IMR-90 (cell line): ENCODE measurements at regions not wholly inside any gene's neighbourhood (a gene's known extent, or its start where the extent isn't known, plus 50 kb on each side); places are given as distances from the start of the nearest gene placed in this dataset.

Experiments used
- ATAC-seq: fragments of 200-7000 bp; cut with Tn5 transposase; 2 replicates; pipeline ENCODE4 v1.9.1; 2020; ENCODE audit warnings: low read depth, mild to moderate bottlenecking, moderate library complexity
- BruUV-seq: library from RNA; stranded (reverse); fragments of 400-500 nt; replicated peaks from 2 replicates; lab custom pipeline; 2021; lab: Mats Ljungman, UMichigan
- CTCF ChIA-PET: fragments of 300-600 bp; formaldehyde crosslinking; extraction: SDS; loops from one replicate; lab custom pipeline; 2021; ENCODE audit warnings: antibody characterized with exemption; lab: Yijun Ruan, JAX
- POLR2A ChIA-PET: fragments of 300-600 bp; sonication (Branson Sonifier 250); formaldehyde crosslinking; loops from one replicate; lab custom pipeline; 2022; ENCODE audit warnings: antibody characterized with exemption; ENCODE audit not compliant: unreplicated experiment; lab: Charles Lee
- DNase-seq: peaks from one replicate; pipeline ENCODE4 v3.0.0; 2013
- H2AFZ ChIP-seq: replicated peaks from 2 replicates; pipeline ENCODE3; 2013; ENCODE audit warnings: low read length, mild to moderate bottlenecking; ENCODE audit not compliant: poor library complexity
- H2AK5ac ChIP-seq: 2 replicates; pipeline ENCODE4 v1.6.1; 2013; ENCODE audit warnings: low read depth, low read length, inconsistent platforms
- H2AK9ac ChIP-seq: replicated peaks from 2 replicates; pipeline ENCODE3; 2013; ENCODE audit warnings: mild to moderate bottlenecking, low read depth, low read length, moderate library complexity; ENCODE audit not compliant: poor library complexity
- H2BK120ac ChIP-seq: 2 replicates; pipeline ENCODE4 v1.6.1; 2013; ENCODE audit warnings: low read depth, low read length, inconsistent platforms
- H2BK15ac ChIP-seq: 3 replicates; pipeline ENCODE4 v1.6.1; 2013; ENCODE audit warnings: low read depth, low read length, inconsistent platforms
- H2BK20ac ChIP-seq: 2 replicates; pipeline ENCODE4 v1.6.1; 2013; ENCODE audit warnings: low read depth, mild to moderate bottlenecking, inconsistent platforms, low read length, moderate library complexity
- H2BK5ac ChIP-seq: 2 replicates; pipeline ENCODE4 v1.6.1; 2013; ENCODE audit warnings: mild to moderate bottlenecking, low read depth, low read length, inconsistent platforms; ENCODE audit not compliant: poor library complexity, severe bottlenecking
- H3K14ac ChIP-seq: replicated peaks from 2 replicates; pipeline ENCODE4 v1.6.1; 2013; ENCODE audit warnings: low read depth, low read length, inconsistent platforms
- H3K18ac ChIP-seq: 2 replicates; pipeline ENCODE4 v1.6.1; 2013; ENCODE audit warnings: low read depth, low read length, control low read depth
- H3K23ac ChIP-seq: 2 replicates; pipeline ENCODE4 v1.6.1; 2013; ENCODE audit warnings: low read depth, low read length, inconsistent platforms
- H3K27ac ChIP-seq: 2 replicates; pipeline ENCODE4 v1.5.1; 2013; ENCODE audit warnings: mild to moderate bottlenecking, control low read depth, low read length; ENCODE audit not compliant: insufficient read depth
- H3K27me3 ChIP-seq: 2 replicates; pipeline ENCODE4 v1.6.1; 2013; ENCODE audit warnings: low read length; ENCODE audit not compliant: control insufficient read depth, insufficient read depth
- H3K36me3 ChIP-seq: 2 replicates; pipeline ENCODE4 v1.6.1; 2013; ENCODE audit warnings: low read length, mixed read lengths; ENCODE audit not compliant: control insufficient read depth, insufficient read depth
- H3K4ac ChIP-seq: 2 replicates; pipeline ENCODE4 v1.6.1; 2013; ENCODE audit warnings: low read depth, low read length, inconsistent platforms
- H3K4me1 ChIP-seq: 2 replicates; pipeline ENCODE4 v1.6.1; 2013; ENCODE audit warnings: low read length, mixed read lengths; ENCODE audit not compliant: control insufficient read depth, insufficient read depth
- H3K4me2 ChIP-seq: 2 replicates; pipeline ENCODE4 v1.6.1; 2013; ENCODE audit warnings: low read depth, mild to moderate bottlenecking, control low read depth, low read length, moderate library complexity
- H3K4me3 ChIP-seq: 2 replicates; pipeline ENCODE4 v1.5.1; 2013; ENCODE audit warnings: low read depth, mild to moderate bottlenecking, control low read depth, low read length, moderate library complexity; ENCODE audit not compliant: insufficient read depth
- H3K56ac ChIP-seq: 2 replicates; pipeline ENCODE4 v1.6.1; 2013; ENCODE audit warnings: low read length, inconsistent platforms; ENCODE audit not compliant: insufficient read depth; ENCODE audit errors: extremely low read depth
- H3K79me1 ChIP-seq, 2 experiments: 2 replicates each; pipeline ENCODE4 v1.6.1; 2013; ENCODE audit warnings: low read length in 2 of 2, inconsistent platforms in 1 of 2, low read depth in 1 of 2
- H3K9ac ChIP-seq: 2 replicates; pipeline ENCODE4 v1.6.1; 2013; ENCODE audit warnings: low read depth, low read length, control low read depth
- H3K9me1 ChIP-seq: 2 replicates; pipeline ENCODE4 v1.6.1; 2013; ENCODE audit warnings: low read length, inconsistent platforms; ENCODE audit not compliant: insufficient read depth
- H3K9me3 ChIP-seq: 2 replicates; pipeline ENCODE4 v1.6.1; 2013; ENCODE audit warnings: low read length; ENCODE audit not compliant: control insufficient read depth, insufficient read depth
- H4K20me1 ChIP-seq: 2 replicates; pipeline ENCODE4 v1.6.1; 2013; ENCODE audit warnings: low read length, inconsistent platforms; ENCODE audit not compliant: insufficient read depth
- H4K5ac ChIP-seq: 2 replicates; pipeline ENCODE4 v1.6.1; 2013; ENCODE audit warnings: mild to moderate bottlenecking, low read depth, low read length, control low read depth
- H4K8ac ChIP-seq, 2 experiments: 2 replicates each; pipeline ENCODE4 v1.6.1; 2013; ENCODE audit warnings: low read depth in 2 of 2, low read length in 2 of 2, control low read depth in 1 of 2, inconsistent platforms in 1 of 2
- H4K91ac ChIP-seq: 2 replicates; pipeline ENCODE4 v1.6.1; 2013; ENCODE audit warnings: low read depth, low read length, inconsistent platforms; ENCODE audit not compliant: insufficient read depth
- CEBPB ChIP-seq: IDR thresholded peaks from 2 replicates; pipeline ENCODE4 v1.6.1; 2012; ENCODE audit warnings: low read depth, low read length, improper control_type of control experiment
- NFE2L2 ChIP-seq: fragments of 150-350 bp; IDR thresholded peaks from 2 replicates; pipeline ENCODE4 v1.6.1; 2016; ENCODE audit warnings: low read depth, mild to moderate bottlenecking, low read length
- WGBS, 2 experiments: methylation state at CpG; one replicate each; pipeline versions ENCODE4 v1.1.5 to v1.1.7; 2013; ENCODE audit warnings: missing lambda C conversion rate in 2 of 2; ENCODE audit not compliant: insufficient read length in 1 of 2; ENCODE audit errors: extremely low coverage in 2 of 2; 5-methylcytosine and 5-hydroxymethylcytosine counted together
- dilution Hi-C: fragments of 300-500 bp; cut with HindIII; formaldehyde crosslinking; loops from one replicate; pipeline ENCODE4 v1.14.3; 2018; ENCODE audit warnings: low sequenced_read_pairs; ENCODE audit not compliant: unreplicated experiment
- in situ Hi-C: fragments of 300-500 bp; cut with MboI; formaldehyde crosslinking; loops from 3 replicates; pipeline ENCODE4 v1.14.3; 2019; ENCODE audit warnings: low sequenced_read_pairs, inconsistent platforms, mixed read lengths
- intact Hi-C: fragments of 100-400 bp; cut with micrococcal nuclease; formaldehyde crosslinking; loops from 2 replicates; pipeline ENCODE4 v1.10.0; 2022

DNA sequence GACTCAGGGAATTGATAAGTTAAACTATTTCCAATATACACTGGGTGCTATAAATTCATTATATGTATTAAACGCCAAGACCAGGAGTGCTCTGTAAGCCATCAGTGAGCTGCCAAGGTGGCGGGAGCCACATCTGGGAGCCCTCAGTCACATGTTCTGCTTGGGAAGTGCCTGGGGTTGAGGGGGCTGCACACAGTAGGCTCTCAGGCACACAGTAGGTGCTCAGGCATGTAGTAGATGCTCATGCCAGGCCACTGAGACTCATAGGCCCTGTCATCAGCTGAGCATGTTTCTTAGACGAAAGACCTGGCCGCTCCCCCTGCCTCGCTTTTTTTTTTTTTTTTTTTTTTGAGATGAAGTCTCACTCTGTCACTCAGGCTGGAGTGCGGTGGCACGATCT is 83.3 kb upstream of the BHLHE23 start:
- no peak overlapping the region for H2BK120ac ChIP-seq
- intact Hi-C loops (no loop called here), in situ Hi-C loops (no loop called here), dilution Hi-C loops (no loop called here)
- H2AK5ac ChIP-seq = no peak overlapping the region
- no peak overlapping the region for H2BK5ac ChIP-seq
- H3K79me1 ChIP-seq = no peaks in the 10 kb centered on the region
- no peak overlapping the region for H3K23ac ChIP-seq
- no peak overlapping the region for H2BK20ac ChIP-seq
- BruUV-seq = no TSS peak
- no peak overlapping the region for H4K5ac ChIP-seq
- no peak overlapping the region for H3K56ac ChIP-seq
- no peak overlapping the region for H4K91ac ChIP-seq
- POLR2A ChIA-PET = no interaction called here
- H3K4me1 ChIP-seq = no peaks in the 10 kb centered on the region
- H2AFZ ChIP-seq = peak overlapping the region; percentile 32
- H3K9me3 ChIP-seq = no peaks in the 10 kb centered on the region
- ATAC-seq (no peak), DNase-seq (no peak)
- no peak overlapping the region for H3K4me3 ChIP-seq
- TF ChIP-seq NFE2L2 (no peak), CEBPB (no peak)
- WGBS, 2 experiments = 64% methylated on average over 5 of the region's 7 CpGs; no CpG with 5 or more reads in 1 of the 2 experiments
- CTCF ChIA-PET = no interaction called here
- no peak overlapping the region for H3K4ac ChIP-seq
- no peak overlapping the region for H4K8ac ChIP-seq
- no peak overlapping the region for H3K9ac ChIP-seq
- no peak overlapping the region for H3K4me2 ChIP-seq
- H2BK15ac ChIP-seq = no peak overlapping the region
- H3K18ac ChIP-seq = no peak overlapping the region
- H3K9me1 ChIP-seq = no peaks in the 10 kb centered on the region
- no peak overlapping the region for H3K27ac ChIP-seq
- H2AK9ac ChIP-seq = no peak overlapping the region
- H3K36me3 ChIP-seq = no peaks in the 10 kb centered on the region
- no peaks in the 10 kb centered on the region for H4K20me1 ChIP-seq
- H3K27me3 ChIP-seq = peaks cover 39% of the 10 kb centered on the region
- H3K14ac ChIP-seq = no peak overlapping the region
